ENCODE measurements at regions not wholly inside any gene's neighbourhood (a gene's known extent, or its start where the extent isn't known, plus 50 kb on each side); places are given as distances from the start of the nearest gene placed in this dataset.

DNA sequence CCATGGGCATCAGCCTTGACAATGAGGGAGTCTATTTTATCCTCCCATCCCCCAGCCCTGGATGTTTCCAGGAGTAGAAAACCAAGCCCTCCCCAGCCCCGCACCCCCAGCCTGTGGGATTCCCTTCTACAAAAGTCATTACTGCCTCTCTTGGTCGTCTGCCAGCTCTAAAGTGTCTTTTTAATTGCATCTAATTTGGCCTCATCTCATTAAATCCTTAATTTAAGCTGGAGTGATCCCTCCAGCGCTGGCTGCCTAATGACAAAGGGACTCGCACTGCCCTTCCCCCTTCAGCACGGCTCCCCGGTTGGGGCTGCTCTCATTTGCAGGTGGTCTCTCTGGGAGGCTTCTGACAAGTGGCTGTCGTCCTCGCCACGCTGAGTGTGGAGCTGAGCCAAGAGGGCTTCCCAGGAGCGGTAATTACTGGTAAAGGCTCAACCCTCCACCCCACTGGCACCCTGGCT is 107.9 kb upstream of the ALDH1B1 start:
- no peak overlapping the region for H3K4me3 Mint-ChIP-seq
- no peak for ATAC-seq
- TF ChIP-seq, protein P1, sequence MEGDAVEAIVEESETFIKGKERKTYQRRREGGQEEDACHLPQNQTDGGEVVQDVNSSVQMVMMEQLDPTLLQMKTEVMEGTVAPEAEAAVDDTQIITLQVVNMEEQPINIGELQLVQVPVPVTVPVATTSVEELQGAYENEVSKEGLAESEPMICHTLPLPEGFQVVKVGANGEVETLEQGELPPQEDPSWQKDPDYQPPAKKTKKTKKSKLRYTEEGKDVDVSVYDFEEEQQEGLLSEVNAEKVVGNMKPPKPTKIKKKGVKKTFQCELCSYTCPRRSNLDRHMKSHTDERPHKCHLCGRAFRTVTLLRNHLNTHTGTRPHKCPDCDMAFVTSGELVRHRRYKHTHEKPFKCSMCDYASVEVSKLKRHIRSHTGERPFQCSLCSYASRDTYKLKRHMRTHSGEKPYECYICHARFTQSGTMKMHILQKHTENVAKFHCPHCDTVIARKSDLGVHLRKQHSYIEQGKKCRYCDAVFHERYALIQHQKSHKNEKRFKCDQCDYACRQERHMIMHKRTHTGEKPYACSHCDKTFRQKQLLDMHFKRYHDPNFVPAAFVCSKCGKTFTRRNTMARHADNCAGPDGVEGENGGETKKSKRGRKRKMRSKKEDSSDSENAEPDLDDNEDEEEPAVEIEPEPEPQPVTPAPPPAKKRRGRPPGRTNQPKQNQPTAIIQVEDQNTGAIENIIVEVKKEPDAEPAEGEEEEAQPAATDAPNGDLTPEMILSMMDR (IDR thresholded peaks at IDR 0.05): no peak
- no peak for DNase-seq
- no peaks in the 10 kb centered on the region for H3K9me3 Mint-ChIP-seq
- H3K27ac Mint-ChIP-seq: no peak overlapping the region
- CTCF ChIA-PET: no interaction called here
- peaks cover 4% of the 10 kb centered on the region for H3K4me1 Mint-ChIP-seq (ENCODE audit: low read depth)
- H3K36me3 Mint-ChIP-seq (ENCODE audit: low read depth): no peaks in the 10 kb centered on the region
- POLR2A ChIA-PET: interaction anchor here (0.7 kb wide), 1 partner anchor 78 kb away, joined by 3 read pairs; no protein-coding TSS in a partner anchor
- no peaks in the 10 kb centered on the region for H3K27me3 Mint-ChIP-seq
- intact Hi-C loops (cut with micrococcal nuclease): loop anchor here (10.0 kb wide), 1 partner anchor 360 kb away; no protein-coding TSS in a partner anchor

GRCh38 chr9:38284039-38284575 is 108.4 kb upstream of the ALDH1B1 start:
- CTCF ChIA-PET: interaction anchor here (1.0 kb wide), 1 partner anchor 9 kb away, joined by 3 read pairs; no protein-coding TSS in a partner anchor
- Mint-ChIP-seq H3K4me1 (ENCODE audit: low read depth) (peaks cover 9% of the 10 kb centered on the region), H3K4me3 (no peak overlapping the region), H3K36me3 (ENCODE audit: low read depth) (no peaks in the 10 kb centered on the region), H3K27me3 (no peaks in the 10 kb centered on the region), H3K9me3 (no peaks in the 10 kb centered on the region), H3K27ac (no peak overlapping the region)
- ATAC-seq: no peak
- DNase-seq: no peak
- TF ChIP-seq, protein P1 (IDR thresholded peaks at IDR 0.05): no peak
- intact Hi-C loops (cut with micrococcal nuclease): loop anchor here (10.0 kb wide), 1 partner anchor 359 kb away; no protein-coding TSS in a partner anchor
- POLR2A ChIA-PET: no interaction called here

GRCh38 chr9:38282756-38283155 is 109.7 kb upstream of the ALDH1B1 start:
- TF ChIP-seq, protein P1 (IDR thresholded peaks at IDR 0.05): no peak
- no peak overlapping the region for H3K4me3 Mint-ChIP-seq
- ATAC-seq (no peak), DNase-seq (no peak)
- no peaks in the 10 kb centered on the region for H3K27me3 Mint-ChIP-seq
- CTCF ChIA-PET: no interaction called here
- H3K27ac Mint-ChIP-seq: no peak overlapping the region
- intact Hi-C loops (cut with micrococcal nuclease): loop anchor here (10.0 kb wide), 1 partner anchor 358 kb away; no protein-coding TSS in a partner anchor
- POLR2A ChIA-PET: no interaction called here
- peaks cover 18% of the 10 kb centered on the region for H3K4me1 Mint-ChIP-seq (ENCODE audit: low read depth)
- no peaks in the 10 kb centered on the region for H3K36me3 Mint-ChIP-seq (ENCODE audit: low read depth)
- no peaks in the 10 kb centered on the region for H3K9me3 Mint-ChIP-seq

DNA sequence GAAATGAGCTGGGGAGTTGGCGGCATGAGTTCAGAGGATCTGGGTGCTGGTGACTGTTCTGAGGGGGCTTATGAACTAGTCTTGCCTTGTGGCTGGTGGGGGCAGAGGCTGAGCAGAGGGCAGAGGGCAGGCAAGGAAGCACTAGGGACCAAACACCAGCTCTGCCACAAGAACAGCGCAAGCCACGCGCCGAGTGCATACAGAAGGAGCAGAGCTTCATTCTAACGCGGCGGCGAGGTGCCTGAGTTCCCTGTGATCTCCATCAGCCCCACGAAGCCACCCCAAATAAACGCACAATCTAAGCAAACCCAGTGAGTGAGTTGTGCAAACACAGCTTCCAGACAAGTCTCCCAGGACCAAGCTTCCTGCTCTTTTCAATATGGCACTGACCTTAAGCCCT is 110.6 kb upstream of the ALDH1B1 start:
- Mint-ChIP-seq H3K36me3 (ENCODE audit: low read depth) (no peaks in the 10 kb centered on the region), H3K27me3 (no peaks in the 10 kb centered on the region), H3K4me3 (no peak overlapping the region), H3K27ac (no peak overlapping the region), H3K4me1 (ENCODE audit: low read depth) (peaks cover 18% of the 10 kb centered on the region), H3K9me3 (no peaks in the 10 kb centered on the region)
- TF ChIP-seq, protein P1 (IDR thresholded peaks at IDR 0.05): no peak
- DNase-seq (no peak), ATAC-seq (no peak)
- ChIA-PET CTCF (no interaction called here), POLR2A (interaction anchor here (0.5 kb wide), 1 partner anchor 332 kb away, joined by 3 read pairs; no protein-coding TSS in a partner anchor)
- intact Hi-C loops (cut with micrococcal nuclease): loop anchor here (10.0 kb wide), 1 partner anchor 357 kb away; no protein-coding TSS in a partner anchor

DNA sequence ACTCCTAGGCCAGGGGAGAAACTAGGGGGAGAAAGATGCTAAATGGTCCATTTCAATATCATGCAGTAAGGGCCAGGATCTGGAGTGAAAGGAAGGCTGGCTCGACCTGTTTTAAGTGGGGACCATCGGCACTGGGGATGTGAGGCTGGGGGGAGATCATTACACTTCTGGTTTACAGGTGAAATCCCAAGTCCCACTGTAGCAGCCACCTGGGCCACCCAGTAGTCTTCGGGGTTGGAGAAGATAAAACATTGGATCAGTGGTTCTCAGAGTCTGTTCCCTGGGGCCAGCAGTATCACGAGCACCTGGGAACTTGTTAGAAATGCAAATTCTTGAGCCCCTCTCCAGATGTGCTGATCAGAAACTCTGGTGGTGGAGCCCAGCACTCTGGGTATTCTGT is 111.3 kb upstream of the ALDH1B1 start:
- peaks cover 18% of the 10 kb centered on the region for H3K4me1 Mint-ChIP-seq (ENCODE audit: low read depth)
- CTCF ChIA-PET: no interaction called here
- no peak overlapping the region for H3K4me3 Mint-ChIP-seq
- TF ChIP-seq, protein P1 (IDR thresholded peaks at IDR 0.05): no peak
- H3K9me3 Mint-ChIP-seq: no peaks in the 10 kb centered on the region
- H3K27me3 Mint-ChIP-seq: no peaks in the 10 kb centered on the region
- H3K36me3 Mint-ChIP-seq (ENCODE audit: low read depth): no peaks in the 10 kb centered on the region
- POLR2A ChIA-PET: no interaction called here
- intact Hi-C loops (cut with micrococcal nuclease): loop anchor here (10.0 kb wide), 1 partner anchor 356 kb away; no protein-coding TSS in a partner anchor
- DNase-seq: no peak
- ATAC-seq: no peak
- H3K27ac Mint-ChIP-seq: no peak overlapping the region
